ENCODE measurements at regions not wholly inside any gene's neighbourhood (a gene's known extent, or its start where the extent isn't known, plus 50 kb on each side); places are given as distances from the start of the nearest gene placed in this dataset.
"Not testable (repeated sequence)": the region's sequence is repeated elsewhere in the genome, so short reads cannot be mapped to it uniquely, and the experiment has no call there.

DNA sequence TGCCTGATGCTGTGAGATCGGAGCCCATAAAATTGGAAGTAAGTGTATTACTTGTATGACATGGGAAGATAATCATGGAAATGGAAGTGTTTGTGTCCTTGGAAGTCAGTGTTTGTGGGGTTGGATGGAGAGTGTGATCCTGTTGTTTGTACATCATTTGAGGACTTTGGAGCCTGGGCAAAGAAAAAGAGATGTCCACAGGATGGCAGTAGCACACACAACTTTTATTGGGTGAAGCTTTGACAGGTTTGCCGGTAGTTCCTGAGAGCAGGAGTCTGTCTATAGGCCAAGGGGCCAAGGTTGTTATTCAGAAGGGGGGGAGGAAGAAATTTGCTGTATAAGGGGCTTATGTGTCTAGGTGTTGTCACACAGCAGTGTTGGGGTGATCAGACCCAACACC lies 533.3 kb downstream of the RPIA start:
- DNase-seq (ENCODE audit: low spot score): not testable (repeated sequence)

DNA sequence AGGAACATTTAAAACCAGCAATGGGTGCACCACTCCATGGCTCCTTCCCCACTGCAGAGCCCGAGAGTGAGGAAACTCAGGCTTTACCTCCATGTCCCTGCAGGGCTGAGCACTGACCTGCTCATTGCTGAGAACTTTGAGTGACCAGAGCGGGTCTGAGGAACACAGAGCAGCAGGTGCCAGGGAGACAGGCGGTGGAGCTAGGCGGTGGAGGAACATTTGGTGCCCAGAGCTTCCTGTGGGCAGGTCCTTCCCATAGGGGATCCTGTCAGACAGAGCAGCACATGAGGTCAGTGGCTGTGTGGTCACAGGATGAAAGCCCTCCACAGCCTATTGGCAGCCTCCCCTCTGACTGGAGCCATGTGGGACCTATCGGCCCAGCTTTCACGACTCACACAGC lies 538.5 kb downstream of the RPIA start:
- not testable (repeated sequence) for DNase-seq (ENCODE audit: low spot score)

DNA sequence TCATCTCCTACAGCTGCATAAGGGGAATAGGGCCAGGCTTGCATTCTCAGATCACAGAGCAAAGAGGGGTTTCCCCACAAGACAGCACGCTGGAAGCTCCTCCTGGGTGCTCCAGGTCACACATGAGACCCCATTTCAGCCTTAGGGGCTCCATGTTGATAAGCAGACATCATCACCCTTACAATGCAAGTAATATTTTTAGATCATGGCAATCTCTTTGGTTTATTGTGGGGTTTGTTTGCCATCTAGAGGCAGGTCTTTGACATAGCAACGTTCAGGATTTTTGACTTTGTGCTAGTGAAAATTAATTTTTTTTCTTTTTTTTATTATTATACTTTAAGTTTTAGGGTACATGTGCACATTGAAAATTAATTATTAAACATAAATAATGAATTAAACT lies 539.8 kb downstream of the RPIA start:
- not testable (repeated sequence) for DNase-seq (ENCODE audit: low spot score)

DNA sequence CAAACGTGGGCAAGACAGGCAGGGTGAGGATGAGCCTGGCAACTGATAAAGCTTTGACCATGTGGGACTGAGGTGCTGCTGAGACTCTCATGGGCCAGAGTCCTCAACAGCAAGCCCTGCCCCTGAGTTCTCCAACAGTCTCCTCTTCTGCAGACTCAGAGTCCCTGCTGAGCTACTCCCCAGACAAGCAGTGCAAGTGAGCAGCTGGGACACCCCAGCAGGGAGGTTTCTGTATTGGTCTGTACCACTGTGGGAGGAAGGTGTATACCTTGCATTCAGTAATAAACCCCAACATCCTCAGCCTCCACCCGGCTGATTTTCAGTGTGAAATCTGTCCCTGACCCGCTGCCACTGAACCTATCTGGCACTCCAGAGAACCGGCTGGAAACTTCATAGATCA lies 542.5 kb downstream of the RPIA start:
- DNase-seq (ENCODE audit: low spot score): not testable (repeated sequence)

DNA sequence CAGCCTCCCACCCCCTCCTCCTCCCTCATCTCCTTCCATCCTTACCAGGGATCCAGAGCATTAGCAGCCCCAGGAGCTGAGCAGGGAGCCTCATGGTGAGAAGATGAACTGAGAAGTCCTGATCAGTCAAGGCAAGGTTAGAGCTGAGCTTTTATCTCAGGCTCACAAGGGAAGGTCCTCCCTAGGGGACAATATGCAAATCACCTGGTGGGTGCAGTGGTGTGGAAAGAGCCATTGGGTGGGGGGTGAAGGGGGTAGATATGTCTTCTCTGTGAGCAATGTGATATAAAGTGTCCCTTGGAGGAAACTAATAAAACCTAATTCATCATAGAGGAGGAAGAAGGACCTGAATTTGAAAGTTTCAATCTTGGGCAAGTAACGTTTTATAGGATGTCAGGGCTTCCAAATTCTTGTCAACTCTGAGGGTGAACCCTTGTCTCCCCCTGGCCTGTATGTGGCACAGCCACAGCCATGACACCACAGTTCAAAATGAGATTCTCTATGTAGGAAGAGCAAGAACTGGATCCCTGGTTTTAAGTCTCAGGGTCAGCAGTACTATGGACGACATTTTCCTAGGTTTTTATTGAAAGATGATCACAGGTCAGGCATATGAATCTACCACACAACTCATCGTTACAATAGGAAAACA lies 543.5 kb downstream of the RPIA start:
- DNase-seq (ENCODE audit: low spot score): not testable (repeated sequence)

DNA sequence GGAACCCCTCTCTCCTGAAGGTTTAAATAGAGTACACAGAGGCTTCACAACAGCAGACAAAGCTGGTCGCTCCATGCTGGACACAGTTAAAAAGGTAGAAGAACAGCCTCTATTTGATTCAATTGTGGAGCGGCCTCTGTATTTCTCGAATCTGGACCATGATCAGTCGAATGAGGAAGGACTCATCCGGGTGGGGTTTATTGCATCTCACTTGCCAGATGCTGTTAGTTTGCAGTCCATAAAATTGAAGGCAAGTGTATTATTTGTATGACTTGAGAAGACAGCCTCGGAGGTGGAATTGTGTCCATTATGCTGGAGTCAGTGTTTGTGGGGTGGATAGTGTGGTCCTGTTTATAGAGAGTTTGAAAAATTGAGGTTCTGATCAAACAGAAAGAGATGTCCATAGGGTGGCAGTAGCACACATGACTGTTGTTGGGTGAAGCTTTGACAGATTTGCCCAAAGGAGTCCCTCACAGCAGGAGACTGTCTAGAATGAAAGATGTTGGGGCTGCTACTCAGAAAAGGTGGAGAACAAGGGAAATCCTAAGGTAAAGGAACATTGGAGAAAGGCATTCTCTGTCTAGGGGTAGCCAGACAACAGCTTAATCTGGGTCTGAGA lies 545.5 kb downstream of the RPIA start:
- not testable (repeated sequence) for DNase-seq (ENCODE audit: low spot score)

DNA sequence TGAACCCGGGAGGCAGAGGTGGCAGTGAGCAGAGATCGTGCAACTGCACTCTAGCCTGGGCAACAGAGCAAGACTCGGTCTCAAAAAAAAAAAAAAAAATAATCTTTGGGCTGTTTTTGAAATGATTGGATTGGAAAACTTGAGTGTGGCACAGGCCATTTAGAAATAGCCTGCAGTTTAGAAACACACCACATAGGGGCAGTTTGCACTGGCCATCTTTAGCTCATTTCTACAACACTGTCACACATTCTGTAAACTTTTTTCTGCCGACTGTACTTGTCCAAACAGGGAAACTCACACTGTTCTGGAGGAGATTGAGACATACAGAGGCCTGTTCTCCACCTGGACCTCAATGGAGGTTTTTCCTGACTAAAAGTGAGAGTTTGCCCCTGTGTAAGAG lies 546.3 kb downstream of the RPIA start:
- not testable (repeated sequence) for DNase-seq (ENCODE audit: low spot score)

DNA sequence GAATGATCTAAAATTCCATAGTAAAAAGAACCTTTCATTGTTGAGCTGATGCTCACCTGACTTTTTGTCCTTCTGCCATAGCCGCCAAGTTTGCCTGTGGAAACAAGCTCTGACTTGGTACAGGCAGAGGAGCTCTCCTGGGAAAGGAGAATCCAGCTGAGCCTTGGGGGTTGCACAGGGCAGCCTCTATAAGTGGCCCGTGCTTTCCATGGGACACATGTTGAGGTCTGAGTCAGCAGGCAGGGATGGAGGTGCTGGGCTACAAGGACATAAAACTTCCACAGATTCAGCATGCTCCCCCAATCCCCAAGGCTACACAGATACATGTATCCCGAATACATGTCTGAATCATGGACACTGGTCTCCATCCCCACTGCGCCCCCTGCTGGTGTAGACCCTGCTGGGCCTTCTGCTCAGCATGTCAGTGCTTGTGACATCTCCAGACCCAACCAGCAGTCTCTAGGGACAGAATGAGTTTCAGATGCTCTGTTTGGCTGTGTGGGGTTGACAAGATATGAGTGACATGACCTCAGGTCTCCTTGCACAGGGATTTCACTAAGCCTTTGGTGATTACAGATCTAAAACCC lies 551.7 kb downstream of the RPIA start:
- DNase-seq (ENCODE audit: low spot score): not testable (repeated sequence)

DNA sequence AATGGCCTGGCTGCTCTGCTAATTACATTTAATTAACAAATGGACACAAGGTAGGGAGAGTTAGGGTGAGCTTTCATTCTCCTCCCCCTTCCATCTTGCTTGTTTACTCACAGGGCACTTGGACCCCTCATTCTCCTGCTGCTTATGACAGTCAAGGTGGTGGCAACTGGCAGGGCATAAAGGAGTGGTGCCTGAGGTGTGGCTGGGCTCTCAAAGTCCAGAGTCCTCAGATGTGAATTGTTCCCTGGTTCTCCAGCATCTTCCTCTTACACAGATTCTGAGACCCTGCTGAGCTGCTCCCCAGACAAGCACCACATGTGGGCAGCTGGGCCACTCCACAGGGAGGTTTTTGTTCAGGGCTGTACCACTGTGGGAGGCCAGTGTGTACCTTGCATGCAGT lies 552.9 kb downstream of the RPIA start:
- DNase-seq (ENCODE audit: low spot score): not testable (repeated sequence)

DNA sequence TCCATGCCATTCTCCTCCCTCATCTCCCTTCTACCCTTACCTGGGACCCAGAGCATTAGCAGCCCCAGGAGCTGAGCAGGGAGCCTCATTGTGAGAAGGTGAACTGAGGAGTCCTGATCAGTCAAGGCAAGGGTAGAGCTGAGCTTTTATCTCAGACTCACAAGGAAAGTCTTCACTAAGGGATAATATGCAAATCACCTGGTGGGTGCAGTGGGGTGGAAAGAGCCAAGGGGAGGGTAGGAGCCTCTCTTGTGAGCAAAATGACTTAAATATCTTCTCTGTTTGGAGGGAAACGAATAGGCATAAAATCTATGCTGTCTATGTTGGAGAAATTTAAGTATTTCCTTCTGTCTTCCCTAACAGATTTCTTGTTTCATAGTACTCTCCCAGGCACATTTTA lies 554.0 kb downstream of the RPIA start:
- peak; percentile 3 for DNase-seq (ENCODE audit: low spot score)

DNA sequence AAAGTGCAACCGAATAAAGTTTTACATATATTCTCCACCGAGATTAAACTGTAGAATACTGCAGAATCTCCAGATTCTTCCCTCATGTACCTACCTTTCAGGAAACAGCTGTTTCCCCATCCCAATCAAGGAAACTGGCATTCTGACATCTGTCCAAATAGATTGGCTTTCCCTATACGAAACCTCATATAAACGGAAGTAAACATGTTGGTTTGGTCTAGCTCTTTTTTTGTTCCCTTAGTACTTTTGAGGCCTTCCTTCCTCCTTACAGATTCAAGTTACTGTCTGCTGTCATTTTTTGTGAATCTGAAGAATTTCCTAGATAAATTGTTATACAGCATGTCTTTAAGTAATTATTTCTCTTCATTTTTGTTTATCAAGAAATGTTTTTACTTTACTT lies 554.6 kb downstream of the RPIA start:
- DNase-seq (ENCODE audit: low spot score): peak; percentile 3

DNA sequence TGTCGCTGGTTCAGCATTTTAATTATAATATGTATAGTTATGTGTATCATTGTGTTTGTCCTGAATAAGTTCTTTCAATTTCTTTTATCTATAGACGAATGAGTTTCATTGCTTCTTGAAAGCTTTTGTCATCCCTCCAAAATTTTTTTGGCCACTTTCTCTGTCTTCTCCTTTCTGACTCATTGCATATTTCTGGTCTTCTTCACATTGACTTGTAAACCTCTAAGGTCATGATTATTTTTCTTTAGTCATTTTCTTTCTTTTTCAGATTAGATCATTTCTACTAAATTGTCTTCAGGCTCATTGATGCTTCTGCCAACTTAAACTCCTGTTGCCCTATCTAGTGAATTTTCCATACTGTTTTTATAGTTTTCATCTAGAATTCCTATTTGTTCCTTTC lies 555.1 kb downstream of the RPIA start:
- DNase-seq (ENCODE audit: low spot score): not testable (repeated sequence)

DNA sequence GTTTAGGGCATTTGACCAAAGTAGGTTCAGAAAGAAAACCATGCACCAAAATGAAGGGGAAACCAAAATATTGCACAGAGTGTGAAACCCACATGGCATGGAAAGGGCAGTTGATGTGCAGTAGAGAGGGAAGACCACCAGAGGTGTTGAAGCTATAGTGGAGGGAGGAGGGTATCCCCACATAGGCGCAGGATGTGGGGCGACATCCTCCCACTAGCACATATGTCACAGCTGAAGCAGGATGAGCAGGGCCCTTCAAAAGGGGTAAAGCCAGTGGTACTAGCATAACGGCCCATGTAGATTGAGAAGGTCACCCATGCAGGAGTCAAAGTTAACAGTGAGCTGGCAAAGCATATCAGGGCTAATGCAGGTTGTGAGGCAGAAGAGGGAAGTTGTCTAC lies 563.5 kb downstream of the RPIA start:
- DNase-seq (ENCODE audit: low spot score): not testable (repeated sequence)

DNA sequence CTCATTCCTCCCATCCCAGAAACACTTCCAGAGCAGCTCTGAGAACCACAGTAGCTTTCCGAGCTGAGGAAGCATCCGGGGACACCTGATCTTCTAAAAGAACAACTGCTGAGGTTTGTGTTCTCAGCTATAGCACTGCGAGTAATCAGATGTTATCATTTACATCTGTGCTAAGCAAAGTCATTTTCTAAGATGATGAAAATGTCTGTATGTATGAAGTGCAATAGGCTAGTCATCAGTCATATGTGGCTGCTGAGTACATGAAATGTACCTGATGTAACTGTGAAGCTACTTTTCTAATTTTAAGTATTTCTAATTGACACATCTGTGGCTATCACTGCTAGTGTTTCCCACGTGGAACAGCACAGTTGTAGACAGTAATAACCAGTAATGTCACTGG lies 582.0 kb downstream of the RPIA start:
- DNase-seq (ENCODE audit: low spot score): not testable (repeated sequence)

DNA sequence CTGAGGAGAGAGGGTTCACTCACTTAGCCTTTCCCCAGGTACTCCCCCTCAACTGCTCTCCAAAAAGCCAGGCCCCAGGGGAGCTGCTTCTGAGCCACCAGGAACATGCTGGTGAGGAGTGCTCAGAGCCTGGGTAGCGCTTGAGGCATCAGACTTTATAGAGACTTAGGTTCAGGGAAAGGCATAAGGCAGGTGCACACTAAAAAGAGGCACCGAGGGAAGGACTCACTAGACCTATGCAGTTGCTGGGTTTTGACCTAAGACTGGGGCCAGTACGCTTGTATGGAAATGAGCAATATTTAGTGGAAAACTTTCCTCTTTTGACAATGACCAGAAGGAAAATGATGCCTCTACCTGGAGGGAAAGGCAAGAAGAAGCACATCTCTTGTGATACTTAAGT lies 589.1 kb downstream of the RPIA start:
- not testable (repeated sequence) for DNase-seq (ENCODE audit: low spot score)

DNA sequence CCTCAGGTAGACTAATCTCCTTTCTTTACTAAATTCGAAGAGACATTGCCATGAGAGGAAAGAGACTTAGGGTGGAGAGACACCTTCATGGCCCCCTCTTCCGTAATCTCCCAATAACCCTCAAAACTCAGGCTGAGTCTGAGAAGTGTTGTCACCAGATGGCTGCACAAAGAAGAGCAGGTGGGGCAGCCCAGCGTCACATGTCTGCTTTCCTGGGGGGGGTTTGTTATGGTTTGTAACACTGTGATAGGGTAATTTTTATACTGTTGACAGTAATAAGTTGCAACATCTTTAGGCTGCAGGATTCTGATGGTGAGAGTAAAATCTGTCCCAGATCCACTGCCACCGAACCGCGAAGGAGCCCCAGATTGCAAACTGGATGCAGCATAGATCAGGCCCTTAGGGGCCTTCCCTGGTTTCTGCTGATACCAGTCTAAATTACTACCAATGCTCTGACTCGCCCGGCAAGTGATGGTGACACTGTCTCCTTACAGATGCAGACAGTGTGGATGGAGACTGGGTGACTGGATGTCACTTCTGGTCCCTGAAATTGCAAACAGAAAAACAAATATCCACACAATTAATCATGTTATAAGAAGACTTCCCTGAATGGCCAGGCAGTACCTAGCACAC lies 595.1 kb downstream of the RPIA start:
- DNase-seq (ENCODE audit: low spot score): not testable (repeated sequence)

DNA sequence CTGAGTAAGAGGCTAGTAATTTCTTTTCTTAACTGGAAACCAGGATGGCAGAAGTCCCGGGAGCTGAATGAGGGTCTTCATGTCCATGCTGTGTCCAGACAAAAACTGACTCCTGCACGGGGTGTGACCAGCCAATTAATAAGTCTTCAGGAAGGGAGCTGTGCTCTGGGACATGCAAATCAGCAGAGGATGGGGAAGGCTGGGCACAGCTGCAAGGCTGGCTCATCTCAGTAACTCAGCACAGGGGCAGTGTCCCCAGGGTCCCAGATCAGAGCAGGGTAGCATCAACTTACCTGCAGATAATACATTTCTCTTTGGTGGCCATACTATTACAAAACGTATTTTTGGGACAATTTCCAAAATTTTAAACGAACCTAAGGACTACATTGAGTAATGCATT lies 595.6 kb downstream of the RPIA start:
- DNase-seq (ENCODE audit: low spot score): not testable (repeated sequence)

DNA sequence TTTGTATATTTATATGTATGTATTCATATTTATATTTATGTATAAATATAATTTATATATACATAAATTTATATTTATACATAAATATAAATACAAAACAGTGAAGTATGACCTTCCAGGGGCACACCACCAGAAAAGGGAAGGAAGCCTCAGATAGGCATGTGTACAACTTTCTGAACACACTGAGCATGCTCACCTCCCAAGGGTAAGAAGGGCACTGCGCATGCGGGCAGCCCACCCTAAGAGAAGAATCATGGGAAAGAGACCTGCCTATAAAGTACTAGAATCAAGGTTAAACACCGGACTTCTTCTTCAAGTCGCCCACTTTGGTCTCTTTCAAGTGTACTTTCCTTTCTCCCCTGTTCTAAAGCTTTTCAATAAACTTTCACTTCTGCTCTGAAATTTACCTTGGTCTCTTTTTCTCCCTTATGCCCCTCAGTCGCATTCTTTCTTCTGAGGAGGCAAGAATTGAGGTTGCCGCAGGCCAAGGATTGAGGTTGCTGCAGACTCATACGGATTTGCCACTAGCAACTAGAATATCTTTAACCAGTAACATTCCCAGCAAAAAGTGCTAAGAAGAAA lies 600.3 kb downstream of the RPIA start:
- DNase-seq (ENCODE audit: low spot score): not testable (repeated sequence)

DNA sequence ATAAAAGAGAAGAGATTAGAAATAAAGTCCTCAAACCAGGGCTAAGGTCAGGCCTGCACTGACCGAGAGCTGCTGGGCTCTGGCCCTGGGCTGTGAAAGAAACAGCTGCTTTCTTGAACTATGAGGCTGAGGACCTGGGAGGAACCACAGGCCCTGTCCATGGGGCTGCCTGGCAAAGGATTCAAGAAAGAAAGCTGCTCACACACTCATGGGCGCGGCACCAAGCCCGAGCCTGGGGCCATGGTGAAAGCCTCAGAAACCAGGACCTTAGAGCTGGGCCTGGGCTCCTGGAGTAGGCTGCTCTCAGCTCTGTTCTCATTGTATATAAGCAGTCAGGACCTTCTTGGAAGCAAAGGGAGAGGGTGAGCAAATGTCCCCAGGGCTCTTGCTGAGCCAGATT lies 601.9 kb downstream of the RPIA start:
- DNase-seq (ENCODE audit: low spot score): not testable (repeated sequence)

DNA sequence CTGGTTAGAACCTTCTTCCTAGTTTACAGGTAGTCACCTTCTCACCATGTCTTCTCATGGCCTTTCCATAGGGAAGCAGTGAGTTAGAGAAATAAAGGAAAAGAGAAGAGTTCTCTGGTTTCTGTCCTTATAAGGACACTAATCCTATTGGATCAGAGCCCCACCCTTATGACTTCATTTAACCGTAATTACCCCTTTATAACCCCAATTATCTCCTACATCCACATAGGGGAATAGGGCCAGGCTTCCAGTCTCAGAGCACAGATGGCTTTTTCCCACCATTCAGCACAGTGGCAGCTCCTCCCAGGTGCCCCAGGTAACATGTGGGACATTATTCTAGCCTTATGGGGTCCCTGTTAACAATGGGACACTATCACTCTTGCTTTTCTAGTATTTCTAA lies 602.9 kb downstream of the RPIA start:
- not testable (repeated sequence) for DNase-seq (ENCODE audit: low spot score)

DNA sequence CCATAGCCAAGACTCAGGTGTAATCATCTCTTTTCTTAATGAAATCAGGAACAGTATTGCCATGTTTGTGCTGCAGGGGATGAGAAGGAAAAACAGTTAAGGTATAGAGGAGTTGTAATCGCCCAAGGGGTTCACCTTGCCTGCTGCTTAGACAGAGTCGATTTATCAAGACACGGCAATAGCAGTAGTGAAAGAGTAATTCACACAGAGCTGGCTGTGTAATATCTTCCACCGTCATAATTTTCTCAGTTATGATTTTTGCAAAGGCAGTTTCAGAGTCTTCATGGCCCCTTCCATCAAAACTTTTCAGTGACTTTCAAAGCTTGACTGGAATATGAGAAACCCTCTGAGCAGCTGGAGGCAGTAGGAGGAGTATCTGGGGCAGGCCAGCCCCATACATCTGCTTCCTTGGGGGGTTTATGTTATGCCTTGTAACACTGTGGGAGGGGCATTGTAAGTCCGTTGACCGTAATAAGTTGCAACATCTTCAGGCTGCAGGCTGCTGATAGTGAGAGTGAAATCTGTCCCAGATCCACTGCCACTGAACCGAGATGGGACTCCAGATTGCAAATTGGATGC lies 605.4 kb downstream of the RPIA start:
- not testable (repeated sequence) for DNase-seq (ENCODE audit: low spot score)

DNA sequence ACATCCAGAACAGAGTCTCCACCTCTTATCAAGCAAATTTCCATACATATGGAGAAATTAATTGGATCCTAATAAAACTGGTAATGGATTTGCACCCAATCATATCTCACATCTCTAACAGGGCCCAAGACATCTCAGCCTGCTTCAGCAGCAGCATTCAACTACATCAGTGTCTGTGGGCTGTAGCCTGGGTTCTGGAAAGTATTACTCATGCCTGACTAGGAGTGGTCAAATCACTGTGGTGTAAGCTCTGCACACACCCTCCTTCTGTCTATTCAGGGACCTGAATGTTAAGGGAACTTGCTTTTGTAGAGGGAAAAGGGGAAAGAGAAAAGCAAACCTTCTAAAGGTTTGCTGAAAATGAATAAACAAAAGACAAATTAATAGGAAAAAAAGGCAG lies 607.7 kb downstream of the RPIA start:
- DNase-seq (ENCODE audit: low spot score): not testable (repeated sequence)

All from germinal center (tissue), 1 donor.